Activated CD4-positive, CD25-positive, alpha-beta regulatory T cell treated with anti-CD3 and anti-CD28 coated beads, Interleukin-2, amount 50 U/mL, for 24 hours (primary cell): ENCODE measurements at regions not wholly inside any gene's neighbourhood (a gene's known extent, or its start where the extent isn't known, plus 50 kb on each side); places are given as distances from the start of the nearest gene placed in this dataset.
"Not testable (repeated sequence)": the region's sequence is repeated elsewhere in the genome, so short reads cannot be mapped to it uniquely, and the experiment has no call there.

Source experiments
- ATAC-seq, 2 donors: fragments of 150-1000 bp; cut with Tn5 transposase; one replicate each; pipeline ENCODE4 v1.10.0; 2021; ENCODE audit warnings: mild to moderate bottlenecking in 1 of 2, moderate library complexity in 1 of 2

- no peak for ATAC-seq
These were observed 90.9 kb upstream of the RUNX3 start for GRCh38 chr1:25020851-25021590.

GRCh38 chr1:25020173-25020845, 90.2 kb upstream of the RUNX3 start:
- ATAC-seq: no peak

GRCh38 chr1:25019337-25020172, 89.5 kb upstream of the RUNX3 start:
- no peak for ATAC-seq

GRCh38 chr1:25018943-25019336, 88.9 kb upstream of the RUNX3 start:
- ATAC-seq: no peak

GRCh38 chr1:25018110-25018735, 88.1 kb upstream of the RUNX3 start:
- ATAC-seq: no peak

GRCh38 chr1:25017436-25018109, 87.5 kb upstream of the RUNX3 start:
- ATAC-seq: no peak

- no peak for ATAC-seq
These were observed 83.2 kb upstream of the RUNX3 start for GRCh38 chr1:25012966-25013962.

GRCh38 chr1:25011943-25012638, 82.0 kb upstream of the RUNX3 start:
- ATAC-seq: no peak

GRCh38 chr1:25011275-25011674, 81.2 kb upstream of the RUNX3 start:
- no peak for ATAC-seq

- peak; percentile 75 to 77 for ATAC-seq
These were observed 79.7 kb upstream of the RUNX3 start for GRCh38 chr1:25009671-25010262.

GRCh38 chr1:25008192-25008485, 78.1 kb upstream of the RUNX3 start:
- ATAC-seq: no peak

- ATAC-seq: not testable (repeated sequence)
These were observed 77.5 kb upstream of the RUNX3 start for GRCh38 chr1:25007390-25008191.

- no peak for ATAC-seq
These were observed 76.7 kb upstream of the RUNX3 start for GRCh38 chr1:25006770-25007169.

GRCh38 chr1:25004355-25004754, 74.3 kb upstream of the RUNX3 start:
- no peak for ATAC-seq

- ATAC-seq: peak; percentile 58
These were observed 73.5 kb upstream of the RUNX3 start for GRCh38 chr1:25003457-25004190.

- no peak for ATAC-seq
These were observed 72.9 kb upstream of the RUNX3 start for GRCh38 chr1:25003000-25003399.

- ATAC-seq: no peak
These were observed 71.2 kb upstream of the RUNX3 start for GRCh38 chr1:25001125-25001915.

- no peak for ATAC-seq
These were observed 69.8 kb upstream of the RUNX3 start for GRCh38 chr1:24999906-25000305.
